HL-60 (cell line): ENCODE measurements at regions not wholly inside any gene's neighbourhood (a gene's known extent, or its start where the extent isn't known, plus 50 kb on each side); places are given as distances from the start of the nearest gene placed in this dataset.

Experiments used
- CTCF ChIP-seq: IDR thresholded peaks from one replicate; pipeline ENCODE4 v1.5.1; 2011; ENCODE audit warnings: low read length, control low read depth, inconsistent platforms; ENCODE audit not compliant: insufficient read depth
- POLR2AphosphoS5 ChIP-seq: IDR thresholded peaks from 2 replicates; pipeline ENCODE4 v1.6.1; 2012; ENCODE audit warnings: low read depth
- REST ChIP-seq: IDR thresholded peaks from 2 replicates; pipeline ENCODE4 v1.6.1; 2012; ENCODE audit warnings: low read depth; ENCODE audit not compliant: insufficient replicate concordance

DNA sequence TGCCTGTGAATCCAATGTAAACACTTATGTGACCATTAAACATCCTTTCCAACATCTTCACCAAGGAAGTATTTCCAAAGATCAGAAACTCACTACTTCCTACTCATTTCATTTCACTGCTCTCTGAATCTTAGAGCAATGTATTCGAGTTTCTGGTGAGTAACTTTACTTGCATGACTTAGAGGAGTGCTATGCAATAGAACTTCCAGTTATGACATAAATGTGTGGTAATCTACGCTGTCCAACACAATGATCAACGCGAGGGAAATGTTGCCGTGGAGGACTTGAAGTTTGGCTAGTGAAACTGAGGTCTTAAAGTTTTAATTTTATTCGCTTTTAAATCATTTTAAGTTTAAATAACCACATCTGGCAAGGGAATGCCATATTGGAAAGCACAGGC lies 1326.3 kb downstream of the XPNPEP1 start:
- TF ChIP-seq CTCF (no peak), POLR2AphosphoS5 (no peak), REST (no peak)
